ENCODE measurements at regions not wholly inside any gene's neighbourhood (a gene's known extent, or its start where the extent isn't known, plus 50 kb on each side); places are given as distances from the start of the nearest gene placed in this dataset.
A peak's percentile ranks its signal among the peaks of the same experiment; 100 is the strongest.

- intact Hi-C loops (cut with DNase I): no loop called here
- peak; percentile 62 to 77 (median 70) for ATAC-seq
- Histone ChIP-seq H3K4me3 (peak overlapping the region in 1 of 3 donors; percentile 6), H3K36me3 (no peaks in the 10 kb centered on the region), H3K9me3 (no peaks in the 10 kb centered on the region), H3K27me3 (no peaks in the 10 kb centered on the region), H3K4me1 (peaks cover 0 to 10% (median 5%) of the 10 kb centered on the region in 4 donors), H3K27ac (peak overlapping the region in 1 of 3 donors; percentile 51)
- TF ChIP-seq CTCF (IDR thresholded peaks at IDR 0.05) (no peak), POLR2A (IDR thresholded peaks at IDR 0.05) (no peak)
- WGBS (ENCODE audit: insufficient coverage, low coverage, low lambda C conversion rate, missing lambda C conversion rate): 20% methylated on average over 2 of the region's 2 CpGs
- DNase-seq: no peak
These were observed 1581.3 kb downstream of the EFNB2 start for GRCh38 chr13:104954210-104954609.

- ATAC-seq (peak; percentile 71 to 85 (median 78)), DNase-seq (no peak)
- Histone ChIP-seq H3K27me3 (no peaks in the 10 kb centered on the region), H3K36me3 (no peaks in the 10 kb centered on the region), H3K27ac (peak overlapping the region in 1 of 3 donors; percentile 51), H3K9me3 (no peaks in the 10 kb centered on the region), H3K4me3 (no peak overlapping the region), H3K4me1 (peaks cover 0 to 10% (median 5%) of the 10 kb centered on the region in 4 donors)
- TF ChIP-seq POLR2A (IDR thresholded peaks at IDR 0.05) (no peak), CTCF (IDR thresholded peaks at IDR 0.05) (no peak)
- intact Hi-C loops (cut with DNase I): no loop called here
- 16% methylated on average over 2 of the region's 2 CpGs for WGBS (ENCODE audit: insufficient coverage, low coverage, low lambda C conversion rate, missing lambda C conversion rate)
These were observed 1581.9 kb downstream of the EFNB2 start for GRCh38 chr13:104953588-104953987.

GRCh38 chr13:104949840-104950740 is 1585.4 kb downstream of the EFNB2 start:
- Histone ChIP-seq H3K27me3 (no peaks in the 10 kb centered on the region), H3K27ac (no peak overlapping the region), H3K4me1 (peaks cover 0 to 9% (median 4%) of the 10 kb centered on the region in 4 donors), H3K9me3 (no peaks in the 10 kb centered on the region), H3K36me3 (no peaks in the 10 kb centered on the region), H3K4me3 (peak overlapping the region in 1 of 3 donors; percentile 22)
- 49% methylated on average over 9 of the region's 9 CpGs for WGBS (ENCODE audit: insufficient coverage, low coverage, low lambda C conversion rate, missing lambda C conversion rate)
- no peak for TF ChIP-seq CTCF (IDR thresholded peaks at IDR 0.05)
- no peak for TF ChIP-seq POLR2A (IDR thresholded peaks at IDR 0.05)
- DNase-seq: no peak
- ATAC-seq: peak in 1 of 4 donors; percentile 37
- intact Hi-C loops (cut with DNase I): no loop called here

- Histone ChIP-seq H3K27me3 (no peaks in the 10 kb centered on the region), H3K4me1 (no peaks in the 10 kb centered on the region), H3K9me3 (no peaks in the 10 kb centered on the region), H3K27ac (no peak overlapping the region), H3K36me3 (no peaks in the 10 kb centered on the region), H3K4me3 (no peak overlapping the region)
- 66% methylated on average over 2 of the region's 2 CpGs for WGBS (ENCODE audit: insufficient coverage, low coverage, low lambda C conversion rate, missing lambda C conversion rate)
- DNase-seq: no peak
- intact Hi-C loops (cut with DNase I): no loop called here
- TF ChIP-seq POLR2A (IDR thresholded peaks at IDR 0.05) (no peak), CTCF (IDR thresholded peaks at IDR 0.05) (no peak)
- no peak for ATAC-seq
These were observed 1591.3 kb downstream of the EFNB2 start for GRCh38 chr13:104944176-104944575.

All from right lobe of liver (tissue), 6 donors.